ENCODE measurements at regions not wholly inside any gene's neighbourhood (a gene's known extent, or its start where the extent isn't known, plus 50 kb on each side); places are given as distances from the start of the nearest gene placed in this dataset.

DNA sequence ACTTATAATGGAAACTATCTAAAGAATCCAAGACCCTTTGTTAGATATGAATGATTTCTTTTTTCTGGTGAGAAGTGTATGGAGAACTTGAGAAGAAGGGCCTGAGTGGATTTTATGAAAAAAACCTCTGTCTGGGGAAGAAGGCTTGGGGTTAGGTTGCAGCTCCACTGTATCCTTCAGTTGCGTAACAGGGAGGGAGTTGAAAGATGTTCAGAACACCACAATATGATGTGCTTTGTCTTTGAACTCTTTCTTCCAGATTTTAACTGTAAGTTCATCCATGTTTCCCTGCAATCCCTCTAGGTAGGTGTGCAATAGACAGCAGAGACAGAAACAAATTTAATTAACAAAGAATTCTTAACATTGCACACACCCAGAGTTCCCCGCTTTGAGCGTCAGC, 125.8 kb upstream of the NFIA start:
- TF ChIP-seq CTCF (IDR thresholded peaks at IDR 0.05) (no peak), ZFX (IDR thresholded peaks at IDR 0.05; ENCODE audit: borderline replicate concordance) (no peak)
